Body of pancreas (tissue), 4 donors: ENCODE measurements at regions not wholly inside any gene's neighbourhood (a gene's known extent, or its start where the extent isn't known, plus 50 kb on each side); places are given as distances from the start of the nearest gene placed in this dataset.

ENCODE experiments used
- POLR2A ChIP-seq, 3 donors: fragments of 450-650 bp; IDR thresholded peaks; one replicate each; pipeline ENCODE4 v1.6.1; 2016; ENCODE audit warnings: antibody characterized with exemption in 3 of 3, mild to moderate bottlenecking in 2 of 3
- TF ChIP-seq, protein P1 (sequence below), 7 experiments: fragments of 450-650 bp in 4 of 7; fragments of 200-600 bp in 3 of 7; sonication (generic) in 3 of 7; IDR thresholded peaks; one replicate each; pipeline ENCODE4 v1.5.1; 2016 to 2019; ENCODE audit warnings: antibody characterized with exemption in 7 of 7

DNA sequence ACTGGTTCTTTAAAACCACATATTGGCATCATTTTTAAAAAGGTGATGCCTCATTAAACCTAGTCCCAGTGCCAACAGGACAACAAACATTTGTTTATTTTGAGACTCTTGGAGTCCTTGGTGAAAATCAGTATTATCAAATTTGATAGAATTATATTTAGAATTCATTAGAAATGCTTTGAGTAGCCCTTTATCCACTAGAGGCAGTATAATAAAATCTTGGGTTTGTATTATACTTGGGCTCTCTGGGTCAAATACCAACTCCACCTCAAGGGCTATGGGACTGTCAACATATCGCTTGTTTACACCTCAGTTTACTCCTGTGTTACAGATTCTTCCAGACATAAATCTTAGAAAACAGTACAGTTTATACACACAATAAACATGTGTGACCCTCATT, 335.7 kb upstream of the FSTL5 start:
- TF ChIP-seq, protein P1, sequence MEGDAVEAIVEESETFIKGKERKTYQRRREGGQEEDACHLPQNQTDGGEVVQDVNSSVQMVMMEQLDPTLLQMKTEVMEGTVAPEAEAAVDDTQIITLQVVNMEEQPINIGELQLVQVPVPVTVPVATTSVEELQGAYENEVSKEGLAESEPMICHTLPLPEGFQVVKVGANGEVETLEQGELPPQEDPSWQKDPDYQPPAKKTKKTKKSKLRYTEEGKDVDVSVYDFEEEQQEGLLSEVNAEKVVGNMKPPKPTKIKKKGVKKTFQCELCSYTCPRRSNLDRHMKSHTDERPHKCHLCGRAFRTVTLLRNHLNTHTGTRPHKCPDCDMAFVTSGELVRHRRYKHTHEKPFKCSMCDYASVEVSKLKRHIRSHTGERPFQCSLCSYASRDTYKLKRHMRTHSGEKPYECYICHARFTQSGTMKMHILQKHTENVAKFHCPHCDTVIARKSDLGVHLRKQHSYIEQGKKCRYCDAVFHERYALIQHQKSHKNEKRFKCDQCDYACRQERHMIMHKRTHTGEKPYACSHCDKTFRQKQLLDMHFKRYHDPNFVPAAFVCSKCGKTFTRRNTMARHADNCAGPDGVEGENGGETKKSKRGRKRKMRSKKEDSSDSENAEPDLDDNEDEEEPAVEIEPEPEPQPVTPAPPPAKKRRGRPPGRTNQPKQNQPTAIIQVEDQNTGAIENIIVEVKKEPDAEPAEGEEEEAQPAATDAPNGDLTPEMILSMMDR (IDR thresholded peaks at IDR 0.05), result peak in 4 of 7 experiments; percentile 16 to 46 (median 23)
- TF ChIP-seq POLR2A (IDR thresholded peaks at IDR 0.05), result no peak
